Fibroblast of skin of back (primary cell): ENCODE measurements at regions not wholly inside any gene's neighbourhood (a gene's known extent, or its start where the extent isn't known, plus 50 kb on each side); places are given as distances from the start of the nearest gene placed in this dataset.
A peak's percentile ranks its signal among the peaks of the same experiment; 100 is the strongest.
"Not testable (repeated sequence)": the region's sequence is repeated elsewhere in the genome, so short reads cannot be mapped to it uniquely, and the experiment has no call there.

Source experiments
- DNase-seq: peaks from one replicate; pipeline ENCODE4 v3.0.0-alpha.2; 2013

GRCh38 chr4:97437998-97438705, 705.1 kb downstream of the STPG2 start:
- not testable (repeated sequence) for DNase-seq

- no peak for DNase-seq
These were observed 690.1 kb downstream of the STPG2 start for GRCh38 chr4:97453186-97453585.

GRCh38 chr4:97457253-97457652, 686.0 kb downstream of the STPG2 start:
- DNase-seq, result no peak

- DNase-seq, result no peak
These were observed 675.0 kb downstream of the STPG2 start for GRCh38 chr4:97468272-97468671.

- no peak for DNase-seq
These were observed 667.7 kb downstream of the STPG2 start for GRCh38 chr4:97475621-97476020.

GRCh38 chr4:97477974-97478373, 665.3 kb downstream of the STPG2 start:
- no peak for DNase-seq

GRCh38 chr4:97479388-97479787, 663.9 kb downstream of the STPG2 start:
- DNase-seq, result no peak

GRCh38 chr4:97491856-97492255, 651.4 kb downstream of the STPG2 start:
- DNase-seq, result no peak

GRCh38 chr4:97493815-97494518, 649.3 kb downstream of the STPG2 start:
- peak; percentile 1 for DNase-seq

GRCh38 chr4:97496298-97496873, 646.9 kb downstream of the STPG2 start:
- no peak for DNase-seq

GRCh38 chr4:97498875-97499274, 644.4 kb downstream of the STPG2 start:
- peak; percentile 5 for DNase-seq

GRCh38 chr4:97500423-97500822, 642.9 kb downstream of the STPG2 start:
- DNase-seq, result no peak

- no peak for DNase-seq
These were observed 638.6 kb downstream of the STPG2 start for GRCh38 chr4:97504713-97505112.

- no peak for DNase-seq
These were observed 635.6 kb downstream of the STPG2 start for GRCh38 chr4:97507587-97508245.
